Mammary epithelial cell (primary cell): ENCODE measurements at regions not wholly inside any gene's neighbourhood (a gene's known extent, or its start where the extent isn't known, plus 50 kb on each side); places are given as distances from the start of the nearest gene placed in this dataset.

Experiments used
- CTCF ChIP-seq, 2 donors: IDR thresholded peaks in 1 of 2; conservative IDR thresholded peaks in 1 of 2; 2 replicates each; pipeline ENCODE4 v1.5.1; 2011 to 2012; ENCODE audit warnings: inconsistent platforms in 2 of 2, low read length in 2 of 2, mild to moderate bottlenecking in 2 of 2, control low read depth in 1 of 2, low read depth in 1 of 2; ENCODE audit not compliant: insufficient read depth in 1 of 2; ENCODE audit errors: extremely low read depth in 1 of 2
- EZH2 ChIP-seq: IDR thresholded peaks from 2 replicates; pipeline ENCODE4 v1.6.1; 2012; ENCODE audit warnings: low read length, inconsistent platforms, borderline replicate concordance

GRCh38 chr5:146273109-146273508 is 65.5 kb upstream of the POU4F3 start:
- TF ChIP-seq CTCF (conservative IDR thresholded peaks at IDR 0.05 in 1 of 2, IDR thresholded peaks at IDR 0.05 in 1 of 2; ENCODE audit: extremely low read depth in 1 of 2, insufficient read depth in 1 of 2, low read depth in 1 of 2, low read length in 2 of 2), result no peak
- no peak for TF ChIP-seq EZH2
